Colonic mucosa (tissue), 4 donors: ENCODE measurements at regions not wholly inside any gene's neighbourhood (a gene's known extent, or its start where the extent isn't known, plus 50 kb on each side); places are given as distances from the start of the nearest gene placed in this dataset.

Experiments used
- DNase-seq: peaks from one replicate; pipeline ENCODE4 v3.0.0-alpha.2; 2020
- H3K27ac ChIP-seq: fragments of 200-600 bp; one replicate; pipeline ENCODE4 v1.8.0; 2021
- H3K27me3 ChIP-seq: fragments of 200-600 bp; one replicate; pipeline ENCODE4 v1.8.0; 2021
- H3K36me3 ChIP-seq: fragments of 200-600 bp; one replicate; pipeline ENCODE4 v1.8.0; 2021
- H3K4me1 ChIP-seq: fragments of 200-600 bp; one replicate; pipeline ENCODE4 v1.8.0; 2021; ENCODE audit warnings: mild to moderate bottlenecking
- H3K4me3 ChIP-seq: fragments of 200-600 bp; one replicate; pipeline ENCODE4 v1.8.0; 2021
- H3K9ac ChIP-seq, 2 donors: one replicate each; pipeline ENCODE4 v1.7.0; 2013; ENCODE audit warnings: control low read depth in 2 of 2, low read depth in 2 of 2, low read length in 2 of 2
- H3K9me3 ChIP-seq: fragments of 200-600 bp; one replicate; pipeline ENCODE4 v1.8.0; 2021
- CTCF ChIP-seq: fragments of 200-600 bp; IDR thresholded peaks from one replicate; pipeline ENCODE4 v1.8.0; 2022; ENCODE audit warnings: antibody characterized with exemption, mild to moderate bottlenecking
- intact Hi-C: fragments of 100-400 bp; cut with DNase I; formaldehyde crosslinking; loops from one replicate; pipeline ENCODE4 v1.14.1; 2022
- donor health status: healthy.
- donor health status: DM: no; HTN: no; CAD: no.
- donor health status: DM: no; HTN: no; CAD: no.

- no peaks in the 10 kb centered on the region for H3K4me1 ChIP-seq
- H3K9ac ChIP-seq, result no peak overlapping the region
- H3K27ac ChIP-seq, result no peak overlapping the region
- no peaks in the 10 kb centered on the region for H3K9me3 ChIP-seq
- TF ChIP-seq CTCF, result no peak
- no peak for DNase-seq
- no peak overlapping the region for H3K4me3 ChIP-seq
- intact Hi-C loops, result no loop called here
- no peaks in the 10 kb centered on the region for H3K36me3 ChIP-seq
- no peaks in the 10 kb centered on the region for H3K27me3 ChIP-seq
Measured at GRCh38 chr4:138413273-138413672, 171.1 kb upstream of the SLC7A11 start.

GRCh38 chr4:138412847-138413246 lies 170.7 kb upstream of the SLC7A11 start:
- Histone ChIP-seq H3K4me3 (no peak overlapping the region), H3K36me3 (no peaks in the 10 kb centered on the region), H3K9ac (no peak overlapping the region), H3K4me1 (no peaks in the 10 kb centered on the region), H3K9me3 (no peaks in the 10 kb centered on the region), H3K27me3 (no peaks in the 10 kb centered on the region), H3K27ac (no peak overlapping the region)
- no peak for TF ChIP-seq CTCF
- intact Hi-C loops, result no loop called here
- DNase-seq, result no peak

GRCh38 chr4:138410266-138410665 lies 168.1 kb upstream of the SLC7A11 start:
- Histone ChIP-seq H3K27me3 (no peaks in the 10 kb centered on the region), H3K9me3 (no peaks in the 10 kb centered on the region), H3K9ac (no peak overlapping the region), H3K4me1 (no peaks in the 10 kb centered on the region), H3K4me3 (no peak overlapping the region), H3K27ac (no peak overlapping the region), H3K36me3 (no peaks in the 10 kb centered on the region)
- no peak for DNase-seq
- no peak for TF ChIP-seq CTCF
- intact Hi-C loops, result no loop called here

- H3K36me3 ChIP-seq, result no peaks in the 10 kb centered on the region
- H3K27me3 ChIP-seq, result no peaks in the 10 kb centered on the region
- DNase-seq, result no peak
- intact Hi-C loops, result no loop called here
- no peak overlapping the region for H3K27ac ChIP-seq
- H3K9me3 ChIP-seq, result no peaks in the 10 kb centered on the region
- no peak overlapping the region for H3K4me3 ChIP-seq
- H3K4me1 ChIP-seq, result no peaks in the 10 kb centered on the region
- no peak overlapping the region for H3K9ac ChIP-seq
- no peak for TF ChIP-seq CTCF
Measured at GRCh38 chr4:138409670-138410069, 167.5 kb upstream of the SLC7A11 start.

- Histone ChIP-seq H3K27ac (no peak overlapping the region), H3K4me3 (no peak overlapping the region), H3K36me3 (no peaks in the 10 kb centered on the region), H3K27me3 (no peaks in the 10 kb centered on the region), H3K4me1 (no peaks in the 10 kb centered on the region), H3K9ac (no peak overlapping the region), H3K9me3 (no peaks in the 10 kb centered on the region)
- TF ChIP-seq CTCF, result no peak
- intact Hi-C loops, result no loop called here
- no peak for DNase-seq
Measured at GRCh38 chr4:138408758-138409157, 166.6 kb upstream of the SLC7A11 start.

- Histone ChIP-seq H3K27me3 (no peaks in the 10 kb centered on the region), H3K36me3 (no peaks in the 10 kb centered on the region), H3K27ac (no peak overlapping the region), H3K4me1 (no peaks in the 10 kb centered on the region), H3K9me3 (no peaks in the 10 kb centered on the region), H3K9ac (no peak overlapping the region), H3K4me3 (no peak overlapping the region)
- DNase-seq, result no peak
- intact Hi-C loops, result no loop called here
- TF ChIP-seq CTCF, result no peak
Measured at GRCh38 chr4:138407329-138407728, 165.2 kb upstream of the SLC7A11 start.
